ENCODE measurements at regions not wholly inside any gene's neighbourhood (a gene's known extent, or its start where the extent isn't known, plus 50 kb on each side); places are given as distances from the start of the nearest gene placed in this dataset.

GRCh38 chr6:80425089-80425823 lies 318.8 kb downstream of the BCKDHB start:
- TF ChIP-seq POLR2A (IDR thresholded peaks at IDR 0.05; ENCODE audit: low read depth, low read length) (no peak), POLR2AphosphoS5 (IDR thresholded peaks at IDR 0.05; ENCODE audit: low read depth, low read length) (no peak), SPI1 (IDR thresholded peaks at IDR 0.05; ENCODE audit: low read depth, low read length) (no peak)

Measured in GM12891 (cell line).